OCI-LY1 (cell line): ENCODE measurements at regions not wholly inside any gene's neighbourhood (a gene's known extent, or its start where the extent isn't known, plus 50 kb on each side); places are given as distances from the start of the nearest gene placed in this dataset.

Experiments
- H2AFZ ChIP-seq: fragments of 200-600 bp; sonication (generic), shearing (Covaris generic); 2 replicates; pipeline ENCODE4 v1.6.0; 2014; ENCODE audit warnings: antibody characterized with exemption, mild to moderate bottlenecking, low read length
- H3F3A ChIP-seq: fragments of 200-600 bp; sonication (generic), shearing (Covaris generic); 2 replicates; pipeline ENCODE4 v1.6.0; 2014; ENCODE audit warnings: mild to moderate bottlenecking, antibody characterized with exemption, low read length, moderate library complexity; ENCODE audit not compliant: insufficient read depth
- H3K27ac ChIP-seq: fragments of 200-600 bp; sonication (generic); 2 replicates; pipeline ENCODE4 v1.5.1; 2014; ENCODE audit warnings: low read length, mixed run types, mild to moderate bottlenecking, low read depth; ENCODE audit not compliant: poor library complexity, severe bottlenecking
- H3K27me3 ChIP-seq: fragments of 200-600 bp; sonication (generic); 2 replicates; pipeline ENCODE4 v1.6.0; 2014; ENCODE audit warnings: antibody characterized with exemption, mild to moderate bottlenecking, low read length, moderate library complexity; ENCODE audit not compliant: insufficient read depth
- H3K36me3 ChIP-seq: fragments of 200-600 bp; sonication (generic); 2 replicates; pipeline ENCODE4 v1.6.1; 2014; ENCODE audit warnings: mild to moderate bottlenecking, antibody characterized with exemption, low read length, moderate library complexity, mixed read lengths; ENCODE audit not compliant: insufficient read depth
- H3K4me1 ChIP-seq: fragments of 200-600 bp; sonication (generic); 2 replicates; pipeline ENCODE4 v1.5.1; 2014; ENCODE audit warnings: mild to moderate bottlenecking, low read length, moderate library complexity; ENCODE audit not compliant: insufficient read depth, severe bottlenecking
- H3K4me2 ChIP-seq: fragments of 200-600 bp; sonication (generic), shearing (Covaris generic); 2 replicates; pipeline ENCODE4 v1.6.1; 2014; ENCODE audit warnings: low read length
- H3K4me3 ChIP-seq: fragments of 200-600 bp; sonication (generic); 2 replicates; pipeline ENCODE4 v1.5.1; 2014; ENCODE audit warnings: low read length, low read depth, mild to moderate bottlenecking, mixed read lengths; ENCODE audit not compliant: poor library complexity, severe bottlenecking
- H3K79me2 ChIP-seq: fragments of 200-600 bp; shearing (Covaris generic); 2 replicates; pipeline ENCODE4 v1.6.1; 2016; ENCODE audit warnings: mixed run types, low read length, mixed read lengths; ENCODE audit not compliant: insufficient read depth
- H3K9ac ChIP-seq: fragments of 200-600 bp; sonication (generic), shearing (Covaris generic); 2 replicates; pipeline ENCODE4 v1.6.1; 2014; ENCODE audit warnings: mild to moderate bottlenecking, low read length, mixed read lengths
- H3K9me2 ChIP-seq: fragments of 200-600 bp; sonication (generic), shearing (Covaris generic); 2 replicates; pipeline ENCODE4 v1.6.1; 2014; ENCODE audit warnings: low read depth, mild to moderate bottlenecking, low read length, mixed read lengths
- H3K9me3 ChIP-seq: fragments of 200-600 bp; shearing (Covaris generic); 2 replicates; pipeline ENCODE4 v1.6.1; 2014; ENCODE audit warnings: low read length, mixed read lengths
- H4K20me1 ChIP-seq: fragments of 200-600 bp; sonication (generic), shearing (Covaris generic); 2 replicates; pipeline ENCODE4 v1.6.0; 2016; ENCODE audit warnings: mild to moderate bottlenecking, low read length; ENCODE audit not compliant: insufficient read depth
- EZH2 ChIP-seq: fragments of 200-600 bp; sonication (generic), shearing (Covaris generic); IDR thresholded peaks from 2 replicates; pipeline ENCODE4 v1.8.0; 2017; ENCODE audit warnings: borderline replicate concordance, mixed run types, mild to moderate bottlenecking, antibody characterized with exemption, low read length, moderate library complexity, mixed read lengths
- TF ChIP-seq, protein P1 (sequence below): fragments of 200-600 bp; sonication (generic), shearing (Covaris generic); IDR thresholded peaks from 2 replicates; pipeline ENCODE4 v1.5.1; 2017; ENCODE audit warnings: mild to moderate bottlenecking, antibody characterized with exemption, low read length, moderate library complexity, mixed read lengths

DNA sequence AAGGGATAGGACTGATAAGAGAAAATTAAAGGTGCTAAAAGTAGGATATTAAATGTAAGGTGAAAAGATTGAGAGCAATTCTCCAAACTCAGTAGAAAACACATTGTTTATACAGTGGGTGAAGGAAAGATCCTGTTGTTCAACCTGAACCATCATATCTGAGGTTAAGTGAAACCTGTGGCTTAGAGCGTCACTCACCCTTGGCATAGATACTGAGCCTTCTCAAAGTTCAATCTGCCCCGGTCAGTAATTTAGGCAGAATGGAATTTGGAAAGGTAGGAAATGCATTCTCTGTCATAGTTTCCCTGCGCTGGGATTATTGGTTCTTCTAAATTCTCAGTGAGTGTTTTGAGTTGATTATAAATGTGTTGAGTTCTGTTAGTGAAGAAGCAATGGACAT lies 456.2 kb upstream of the NMUR2 start:
- H3K27ac ChIP-seq: no peak overlapping the region
- no peak overlapping the region for H3K4me2 ChIP-seq
- H3K4me3 ChIP-seq: no peak overlapping the region
- H2AFZ ChIP-seq: no peak overlapping the region
- no peaks in the 10 kb centered on the region for H3K9me3 ChIP-seq
- H3F3A ChIP-seq: no peaks in the 10 kb centered on the region
- no peaks in the 10 kb centered on the region for H3K4me1 ChIP-seq
- TF ChIP-seq EZH2: no peak
- TF ChIP-seq, protein P1, sequence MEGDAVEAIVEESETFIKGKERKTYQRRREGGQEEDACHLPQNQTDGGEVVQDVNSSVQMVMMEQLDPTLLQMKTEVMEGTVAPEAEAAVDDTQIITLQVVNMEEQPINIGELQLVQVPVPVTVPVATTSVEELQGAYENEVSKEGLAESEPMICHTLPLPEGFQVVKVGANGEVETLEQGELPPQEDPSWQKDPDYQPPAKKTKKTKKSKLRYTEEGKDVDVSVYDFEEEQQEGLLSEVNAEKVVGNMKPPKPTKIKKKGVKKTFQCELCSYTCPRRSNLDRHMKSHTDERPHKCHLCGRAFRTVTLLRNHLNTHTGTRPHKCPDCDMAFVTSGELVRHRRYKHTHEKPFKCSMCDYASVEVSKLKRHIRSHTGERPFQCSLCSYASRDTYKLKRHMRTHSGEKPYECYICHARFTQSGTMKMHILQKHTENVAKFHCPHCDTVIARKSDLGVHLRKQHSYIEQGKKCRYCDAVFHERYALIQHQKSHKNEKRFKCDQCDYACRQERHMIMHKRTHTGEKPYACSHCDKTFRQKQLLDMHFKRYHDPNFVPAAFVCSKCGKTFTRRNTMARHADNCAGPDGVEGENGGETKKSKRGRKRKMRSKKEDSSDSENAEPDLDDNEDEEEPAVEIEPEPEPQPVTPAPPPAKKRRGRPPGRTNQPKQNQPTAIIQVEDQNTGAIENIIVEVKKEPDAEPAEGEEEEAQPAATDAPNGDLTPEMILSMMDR: no peak
- H3K9me2 ChIP-seq: no peaks in the 10 kb centered on the region
- H3K9ac ChIP-seq: no peak overlapping the region
- H3K36me3 ChIP-seq: no peaks in the 10 kb centered on the region
- no peaks in the 10 kb centered on the region for H3K79me2 ChIP-seq
- no peaks in the 10 kb centered on the region for H4K20me1 ChIP-seq
- no peaks in the 10 kb centered on the region for H3K27me3 ChIP-seq

DNA sequence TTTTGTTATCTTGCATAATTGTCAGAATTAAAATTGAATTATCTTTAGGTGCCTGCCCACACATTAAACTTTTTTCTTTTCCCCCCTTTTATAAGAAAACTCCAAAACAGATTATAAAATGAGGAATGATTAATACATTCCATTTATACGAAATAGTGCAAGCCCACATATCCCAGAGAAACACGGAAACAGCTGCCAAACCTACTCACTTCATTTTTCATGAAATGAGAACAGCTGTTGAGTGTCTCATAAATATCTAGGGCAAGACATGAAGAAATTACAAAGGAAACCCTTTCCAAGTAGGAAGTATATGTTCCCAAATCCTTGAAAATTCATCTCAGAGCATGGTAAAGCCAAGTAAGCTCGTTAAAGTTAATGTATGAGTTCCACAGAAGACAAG lies 459.4 kb upstream of the NMUR2 start:
- no peaks in the 10 kb centered on the region for H4K20me1 ChIP-seq
- no peaks in the 10 kb centered on the region for H3K4me1 ChIP-seq
- H3K9ac ChIP-seq: no peak overlapping the region
- H3K27me3 ChIP-seq: no peaks in the 10 kb centered on the region
- H3F3A ChIP-seq: no peaks in the 10 kb centered on the region
- no peak overlapping the region for H2AFZ ChIP-seq
- no peak overlapping the region for H3K4me2 ChIP-seq
- no peaks in the 10 kb centered on the region for H3K36me3 ChIP-seq
- no peaks in the 10 kb centered on the region for H3K9me2 ChIP-seq
- no peak overlapping the region for H3K27ac ChIP-seq
- H3K4me3 ChIP-seq: no peak overlapping the region
- H3K9me3 ChIP-seq: no peaks in the 10 kb centered on the region
- H3K79me2 ChIP-seq: no peaks in the 10 kb centered on the region
- TF ChIP-seq, protein P1: no peak
- no peak for TF ChIP-seq EZH2

DNA sequence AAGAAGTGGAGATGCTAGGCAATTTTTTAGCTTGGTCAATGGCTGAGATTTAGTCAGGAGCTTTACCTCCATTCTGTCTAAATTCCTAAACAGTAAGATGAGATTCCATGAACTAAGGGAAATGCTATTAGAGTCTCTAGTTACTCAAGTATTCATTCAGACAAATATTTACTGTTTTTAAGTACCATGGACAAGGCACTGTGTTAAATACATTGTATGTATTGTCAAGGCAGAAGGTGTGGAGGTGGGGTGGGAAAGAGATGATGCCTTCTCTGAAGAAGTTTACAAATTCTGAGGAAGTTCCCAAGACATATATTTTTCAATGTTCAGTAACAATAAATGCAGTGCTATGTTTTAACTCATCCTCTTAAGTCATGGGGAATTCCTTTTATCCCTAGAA lies 459.9 kb upstream of the NMUR2 start:
- Histone ChIP-seq H4K20me1 (no peaks in the 10 kb centered on the region), H3K4me2 (no peak overlapping the region), H3K4me1 (no peaks in the 10 kb centered on the region), H3K9ac (no peak overlapping the region), H3K36me3 (no peaks in the 10 kb centered on the region), H3K4me3 (no peak overlapping the region), H3F3A (no peaks in the 10 kb centered on the region), H3K9me2 (no peaks in the 10 kb centered on the region), H2AFZ (no peak overlapping the region), H3K27ac (no peak overlapping the region), H3K79me2 (no peaks in the 10 kb centered on the region), H3K9me3 (no peaks in the 10 kb centered on the region), H3K27me3 (no peaks in the 10 kb centered on the region)
- TF ChIP-seq EZH2: no peak
- TF ChIP-seq, protein P1: no peak
